ENCODE measurements at regions not wholly inside any gene's neighbourhood (a gene's known extent, or its start where the extent isn't known, plus 50 kb on each side); places are given as distances from the start of the nearest gene placed in this dataset.

DNA sequence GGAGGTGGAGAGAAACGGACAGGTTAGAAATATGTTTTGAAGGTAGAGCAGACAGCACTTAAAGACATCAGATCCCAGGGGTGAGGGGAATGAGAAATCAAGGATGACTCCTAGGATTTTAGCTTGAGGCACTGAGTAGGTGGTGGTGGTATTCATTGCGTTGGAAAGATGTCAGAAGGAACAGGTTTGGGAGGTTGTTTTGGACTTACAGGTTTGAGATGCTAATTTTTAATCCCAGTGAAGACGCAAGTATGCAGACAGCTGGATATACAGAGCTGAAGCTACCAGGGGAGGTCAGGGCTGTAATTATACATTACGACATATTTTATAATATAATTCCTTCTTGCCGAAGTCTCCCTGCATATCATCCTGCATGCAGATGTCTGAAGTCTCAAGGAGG is 433.3 kb downstream of the XYLT1 start:
- TF ChIP-seq, protein P1, sequence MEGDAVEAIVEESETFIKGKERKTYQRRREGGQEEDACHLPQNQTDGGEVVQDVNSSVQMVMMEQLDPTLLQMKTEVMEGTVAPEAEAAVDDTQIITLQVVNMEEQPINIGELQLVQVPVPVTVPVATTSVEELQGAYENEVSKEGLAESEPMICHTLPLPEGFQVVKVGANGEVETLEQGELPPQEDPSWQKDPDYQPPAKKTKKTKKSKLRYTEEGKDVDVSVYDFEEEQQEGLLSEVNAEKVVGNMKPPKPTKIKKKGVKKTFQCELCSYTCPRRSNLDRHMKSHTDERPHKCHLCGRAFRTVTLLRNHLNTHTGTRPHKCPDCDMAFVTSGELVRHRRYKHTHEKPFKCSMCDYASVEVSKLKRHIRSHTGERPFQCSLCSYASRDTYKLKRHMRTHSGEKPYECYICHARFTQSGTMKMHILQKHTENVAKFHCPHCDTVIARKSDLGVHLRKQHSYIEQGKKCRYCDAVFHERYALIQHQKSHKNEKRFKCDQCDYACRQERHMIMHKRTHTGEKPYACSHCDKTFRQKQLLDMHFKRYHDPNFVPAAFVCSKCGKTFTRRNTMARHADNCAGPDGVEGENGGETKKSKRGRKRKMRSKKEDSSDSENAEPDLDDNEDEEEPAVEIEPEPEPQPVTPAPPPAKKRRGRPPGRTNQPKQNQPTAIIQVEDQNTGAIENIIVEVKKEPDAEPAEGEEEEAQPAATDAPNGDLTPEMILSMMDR (IDR thresholded peaks at IDR 0.05): no peak
- TF ChIP-seq POLR2A (IDR thresholded peaks at IDR 0.05): no peak
